Breast epithelium (tissue), 3 donors: ENCODE measurements at regions not wholly inside any gene's neighbourhood (a gene's known extent, or its start where the extent isn't known, plus 50 kb on each side); places are given as distances from the start of the nearest gene placed in this dataset.

Experiments used
- POLR2A ChIP-seq: fragments of 450-650 bp; IDR thresholded peaks from one replicate; pipeline ENCODE4 v1.6.1; 2016; ENCODE audit warnings: antibody characterized with exemption, mild to moderate bottlenecking, moderate library complexity
- POLR2AphosphoS5 ChIP-seq, 3 donors: sonication (generic); formaldehyde crosslinking; IDR thresholded peaks; one replicate each; pipeline ENCODE4 v1.6.1; 2017; ENCODE audit warnings: antibody characterized with exemption in 3 of 3
- TF ChIP-seq, protein P1 (sequence below), 3 donors: fragments of 450-650 bp; IDR thresholded peaks; one replicate each; pipeline ENCODE4 v1.5.1; 2016 to 2017; ENCODE audit warnings: antibody characterized with exemption in 3 of 3, mild to moderate bottlenecking in 3 of 3, moderate library complexity in 3 of 3

DNA sequence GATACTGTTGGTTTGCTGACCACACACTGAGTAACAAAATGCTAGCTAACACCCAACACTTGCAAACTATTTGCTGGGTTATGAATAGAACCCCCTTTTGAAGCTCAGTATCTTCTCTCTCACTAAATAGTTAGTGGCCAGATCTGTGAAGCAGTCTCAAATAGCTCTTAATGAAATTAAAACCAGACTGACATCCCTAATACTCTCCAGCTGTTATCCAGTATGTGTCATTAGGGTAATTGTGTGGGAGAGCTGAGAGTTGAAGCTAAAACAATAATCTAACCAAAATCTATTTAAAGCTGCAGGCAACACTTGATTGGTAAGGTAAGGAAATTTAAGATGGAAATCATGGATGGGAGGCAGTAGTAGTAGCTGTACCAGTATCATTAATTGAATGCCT, 110.4 kb upstream of the RORA start:
- TF ChIP-seq, protein P1, sequence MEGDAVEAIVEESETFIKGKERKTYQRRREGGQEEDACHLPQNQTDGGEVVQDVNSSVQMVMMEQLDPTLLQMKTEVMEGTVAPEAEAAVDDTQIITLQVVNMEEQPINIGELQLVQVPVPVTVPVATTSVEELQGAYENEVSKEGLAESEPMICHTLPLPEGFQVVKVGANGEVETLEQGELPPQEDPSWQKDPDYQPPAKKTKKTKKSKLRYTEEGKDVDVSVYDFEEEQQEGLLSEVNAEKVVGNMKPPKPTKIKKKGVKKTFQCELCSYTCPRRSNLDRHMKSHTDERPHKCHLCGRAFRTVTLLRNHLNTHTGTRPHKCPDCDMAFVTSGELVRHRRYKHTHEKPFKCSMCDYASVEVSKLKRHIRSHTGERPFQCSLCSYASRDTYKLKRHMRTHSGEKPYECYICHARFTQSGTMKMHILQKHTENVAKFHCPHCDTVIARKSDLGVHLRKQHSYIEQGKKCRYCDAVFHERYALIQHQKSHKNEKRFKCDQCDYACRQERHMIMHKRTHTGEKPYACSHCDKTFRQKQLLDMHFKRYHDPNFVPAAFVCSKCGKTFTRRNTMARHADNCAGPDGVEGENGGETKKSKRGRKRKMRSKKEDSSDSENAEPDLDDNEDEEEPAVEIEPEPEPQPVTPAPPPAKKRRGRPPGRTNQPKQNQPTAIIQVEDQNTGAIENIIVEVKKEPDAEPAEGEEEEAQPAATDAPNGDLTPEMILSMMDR (IDR thresholded peaks at IDR 0.05): no peak
- TF ChIP-seq POLR2AphosphoS5 (IDR thresholded peaks at IDR 0.05) (no peak), POLR2A (no peak)
